BE2C (cell line): ENCODE measurements at regions not wholly inside any gene's neighbourhood (a gene's known extent, or its start where the extent isn't known, plus 50 kb on each side); places are given as distances from the start of the nearest gene placed in this dataset.
A peak's percentile ranks its signal among the peaks of the same experiment; 100 is the strongest.
"Not testable (repeated sequence)": the region's sequence is repeated elsewhere in the genome, so short reads cannot be mapped to it uniquely, and the experiment has no call there.

Experiments used
- DNase-seq: peaks from one replicate; pipeline ENCODE4 v3.0.0-alpha.2; 2020
- H3K27me3 ChIP-seq: fragments of 250-450 bp; sonication (Bioruptor Pico); 2 replicates; pipeline ENCODE4 v1.5.1; 2020; ENCODE audit warnings: mild to moderate bottlenecking
- H3K36me3 ChIP-seq: fragments of 250-450 bp; sonication (Bioruptor Pico); 2 replicates; pipeline ENCODE4 v1.5.1; 2020; ENCODE audit warnings: mild to moderate bottlenecking
- H3K4me1 ChIP-seq: fragments of 250-450 bp; sonication (Bioruptor Pico); 2 replicates; pipeline ENCODE4 v1.5.1; 2020
- H3K4me3 ChIP-seq: 2 replicates; pipeline ENCODE4 v1.5.1; 2011; ENCODE audit warnings: low read depth, low read length
- H3K9me3 ChIP-seq: fragments of 250-450 bp; sonication (Bioruptor Pico); 2 replicates; pipeline ENCODE4 v1.5.1; 2020
- TF ChIP-seq, protein P1 (sequence below): IDR thresholded peaks from 2 replicates; pipeline ENCODE4 v1.5.1; 2012; ENCODE audit warnings: mild to moderate bottlenecking, low read depth, low read length

DNA sequence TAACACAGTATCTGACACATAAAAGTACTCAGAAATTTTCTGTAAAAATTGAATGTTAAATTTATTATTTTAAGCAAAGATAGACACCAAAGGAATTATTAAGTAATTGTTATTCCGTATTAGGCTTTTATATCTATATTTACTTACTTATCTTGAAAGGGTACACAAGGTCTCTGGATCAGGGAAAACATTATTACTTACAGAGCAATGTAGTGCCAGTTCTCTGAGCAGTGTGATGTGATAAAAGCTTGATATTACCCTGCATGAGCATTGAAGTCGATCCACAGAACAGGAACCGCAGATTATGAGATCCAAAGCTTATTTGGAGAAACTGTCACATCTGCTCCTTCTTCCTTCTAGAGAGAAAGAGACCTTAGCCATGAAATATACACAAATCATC, 637.9 kb upstream of the RGS18 start:
- Histone ChIP-seq H3K27me3 (no peaks in the 10 kb centered on the region), H3K4me1 (peaks cover 3% of the 10 kb centered on the region), H3K9me3 (no peaks in the 10 kb centered on the region), H3K36me3 (no peaks in the 10 kb centered on the region), H3K4me3 (no peak overlapping the region)
- no peak for DNase-seq
- TF ChIP-seq, protein P1, sequence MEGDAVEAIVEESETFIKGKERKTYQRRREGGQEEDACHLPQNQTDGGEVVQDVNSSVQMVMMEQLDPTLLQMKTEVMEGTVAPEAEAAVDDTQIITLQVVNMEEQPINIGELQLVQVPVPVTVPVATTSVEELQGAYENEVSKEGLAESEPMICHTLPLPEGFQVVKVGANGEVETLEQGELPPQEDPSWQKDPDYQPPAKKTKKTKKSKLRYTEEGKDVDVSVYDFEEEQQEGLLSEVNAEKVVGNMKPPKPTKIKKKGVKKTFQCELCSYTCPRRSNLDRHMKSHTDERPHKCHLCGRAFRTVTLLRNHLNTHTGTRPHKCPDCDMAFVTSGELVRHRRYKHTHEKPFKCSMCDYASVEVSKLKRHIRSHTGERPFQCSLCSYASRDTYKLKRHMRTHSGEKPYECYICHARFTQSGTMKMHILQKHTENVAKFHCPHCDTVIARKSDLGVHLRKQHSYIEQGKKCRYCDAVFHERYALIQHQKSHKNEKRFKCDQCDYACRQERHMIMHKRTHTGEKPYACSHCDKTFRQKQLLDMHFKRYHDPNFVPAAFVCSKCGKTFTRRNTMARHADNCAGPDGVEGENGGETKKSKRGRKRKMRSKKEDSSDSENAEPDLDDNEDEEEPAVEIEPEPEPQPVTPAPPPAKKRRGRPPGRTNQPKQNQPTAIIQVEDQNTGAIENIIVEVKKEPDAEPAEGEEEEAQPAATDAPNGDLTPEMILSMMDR: no peak

DNA sequence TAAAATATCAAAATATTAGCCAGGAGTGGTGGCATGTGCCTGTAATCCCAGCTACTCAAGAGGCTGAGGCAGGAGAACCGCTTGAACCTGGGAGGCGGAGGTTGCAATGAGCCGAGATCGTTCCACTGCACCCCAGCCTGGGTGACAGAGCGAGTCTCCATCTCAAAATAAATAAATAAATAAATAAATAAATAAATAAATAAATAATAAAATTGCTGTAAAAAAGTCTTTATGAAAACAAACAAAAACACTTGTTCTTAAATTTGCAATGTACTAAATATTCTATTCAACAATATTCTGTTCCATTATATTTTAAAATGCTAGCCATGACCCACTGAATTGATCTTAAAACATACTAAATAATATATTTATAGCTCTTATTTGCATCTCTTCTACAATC, 632.3 kb upstream of the RGS18 start:
- H3K27me3 ChIP-seq, H3K9me3 ChIP-seq, H3K4me3 ChIP-seq, H3K36me3 ChIP-seq, DNase-seq, H3K4me1 ChIP-seq: not testable (repeated sequence)

DNA sequence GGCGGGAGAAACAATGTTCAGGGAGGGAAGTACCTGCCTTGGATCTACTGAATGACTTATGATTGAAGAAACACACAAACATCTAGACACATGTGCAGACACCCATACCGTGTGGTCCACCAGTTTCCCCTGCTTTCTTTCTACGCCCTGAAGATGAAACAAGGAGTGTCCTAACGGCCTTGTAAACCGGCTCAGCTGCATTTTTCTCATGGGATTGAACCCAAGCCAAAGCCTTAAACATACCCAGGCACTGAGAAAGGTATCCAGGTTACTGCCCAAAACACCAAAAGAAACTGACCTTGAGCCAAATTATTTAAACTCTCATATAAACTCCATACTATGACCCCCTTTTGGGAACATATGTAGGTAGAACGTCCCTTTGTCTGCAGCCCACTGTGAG, 630.0 kb upstream of the RGS18 start:
- Histone ChIP-seq H3K36me3 (no peaks in the 10 kb centered on the region), H3K9me3 (no peaks in the 10 kb centered on the region), H3K27me3 (no peaks in the 10 kb centered on the region), H3K4me3 (no peak overlapping the region), H3K4me1 (no peaks in the 10 kb centered on the region; the same call in 1 of the 2 replicates)
- TF ChIP-seq, protein P1: no peak
- DNase-seq: no peak

DNA sequence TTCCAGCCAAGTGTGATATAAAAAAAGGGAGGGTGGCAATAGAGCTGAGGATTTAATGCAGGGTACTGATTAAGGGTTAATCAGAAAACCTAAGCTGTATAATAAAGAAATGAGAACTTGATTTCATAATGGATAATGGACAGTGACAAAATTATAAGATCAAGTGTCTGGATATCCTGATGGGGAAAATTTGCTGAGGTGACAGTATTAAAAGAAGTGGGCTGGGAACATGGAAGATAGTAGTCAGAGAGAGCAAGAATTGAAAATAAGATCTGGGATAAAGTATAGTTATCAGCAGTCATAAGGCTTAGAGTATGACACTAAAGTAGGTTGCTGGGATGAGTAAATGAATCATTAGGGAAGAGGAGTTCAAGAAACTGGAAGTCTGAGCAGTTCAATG, 627.3 kb upstream of the RGS18 start:
- H3K36me3 ChIP-seq: no peaks in the 10 kb centered on the region
- H3K27me3 ChIP-seq: no peaks in the 10 kb centered on the region
- H3K4me1 ChIP-seq: no peaks in the 10 kb centered on the region; the same call in 1 of the 2 replicates
- no peak overlapping the region for H3K4me3 ChIP-seq
- H3K9me3 ChIP-seq: no peaks in the 10 kb centered on the region
- TF ChIP-seq, protein P1: no peak
- DNase-seq: no peak

DNA sequence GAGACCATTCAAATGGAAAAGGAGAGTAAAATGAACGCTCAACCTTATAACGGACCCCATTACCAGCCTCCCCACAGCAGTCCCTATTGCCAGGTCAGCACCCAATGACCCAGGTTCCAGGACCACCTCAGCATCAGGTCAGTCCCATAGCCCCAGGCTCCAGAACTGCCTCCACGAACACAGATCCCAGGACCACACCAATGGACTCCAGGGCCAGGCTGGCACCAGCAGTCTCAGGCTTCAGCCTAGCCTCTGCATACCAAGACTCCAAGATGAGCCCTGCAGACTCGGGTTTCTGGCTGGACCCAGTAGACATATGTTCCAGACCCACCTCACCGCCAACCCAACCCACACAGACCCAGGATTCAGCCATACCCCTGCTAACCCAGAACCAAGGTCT, 625.0 kb upstream of the RGS18 start:
- TF ChIP-seq, protein P1: no peak
- Histone ChIP-seq H3K4me1 (no peaks in the 10 kb centered on the region), H3K4me3 (no peak overlapping the region), H3K27me3 (no peaks in the 10 kb centered on the region), H3K9me3 (no peaks in the 10 kb centered on the region), H3K36me3 (no peaks in the 10 kb centered on the region)
- DNase-seq: no peak

DNA sequence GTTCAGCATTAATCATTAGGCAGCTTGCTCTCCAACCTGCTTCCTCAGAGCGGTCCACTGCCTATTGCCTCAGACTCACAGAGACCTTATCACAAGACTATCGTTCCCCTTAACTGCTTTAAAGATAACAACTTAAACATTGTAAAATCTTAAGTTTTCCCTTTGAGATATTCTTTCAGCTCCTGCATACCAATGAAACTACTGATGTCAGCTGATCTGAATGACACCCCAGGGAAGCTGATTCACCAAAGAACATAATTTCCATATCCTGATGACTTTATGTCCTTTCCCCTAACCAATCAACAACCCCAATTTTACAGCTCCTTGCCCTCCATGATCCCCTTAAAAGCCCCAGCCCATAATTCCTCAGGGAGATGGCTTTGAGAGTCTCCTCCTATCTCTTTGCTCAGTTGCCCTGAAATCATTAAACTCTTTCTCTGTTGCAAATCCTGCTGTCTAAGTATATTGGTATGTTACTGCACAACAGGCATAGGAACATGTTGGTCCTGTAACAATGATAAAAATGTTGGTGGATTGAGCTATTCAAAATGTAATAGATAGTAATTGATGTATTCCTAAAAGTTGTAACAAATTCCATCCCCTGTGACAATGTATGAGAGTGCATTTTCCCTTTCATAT, 621.4 kb upstream of the RGS18 start:
- no peak for DNase-seq
- Histone ChIP-seq H3K4me1 (no peaks in the 10 kb centered on the region), H3K9me3 (no peaks in the 10 kb centered on the region), H3K4me3 (no peak overlapping the region), H3K36me3 (no peaks in the 10 kb centered on the region), H3K27me3 (no peaks in the 10 kb centered on the region)
- TF ChIP-seq, protein P1: no peak

DNA sequence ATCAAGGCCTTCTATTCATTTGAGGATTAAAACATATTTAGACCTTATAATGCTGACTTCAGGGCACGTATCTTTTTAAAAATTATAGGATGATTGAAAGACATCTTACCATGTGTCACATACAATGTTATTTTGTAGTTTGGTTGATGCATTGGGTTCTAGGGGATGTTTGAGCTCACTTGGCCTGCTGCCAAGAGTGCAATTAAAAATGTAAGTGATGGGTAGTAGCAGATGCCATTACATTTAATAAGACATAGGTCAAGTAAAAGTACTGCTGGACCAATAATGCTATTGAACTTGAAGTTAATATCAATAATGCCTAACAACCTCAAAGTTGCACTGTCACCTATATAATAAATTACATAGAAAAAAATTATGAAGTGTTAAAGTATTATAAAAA, 616.5 kb upstream of the RGS18 start:
- no peak overlapping the region for H3K4me3 ChIP-seq
- H3K4me1 ChIP-seq: no peaks in the 10 kb centered on the region
- H3K27me3 ChIP-seq: no peaks in the 10 kb centered on the region
- no peaks in the 10 kb centered on the region for H3K9me3 ChIP-seq
- TF ChIP-seq, protein P1: no peak
- no peaks in the 10 kb centered on the region for H3K36me3 ChIP-seq
- peak; percentile 9 for DNase-seq
